H1 (cell line): ENCODE measurements at regions not wholly inside any gene's neighbourhood (a gene's known extent, or its start where the extent isn't known, plus 50 kb on each side); places are given as distances from the start of the nearest gene placed in this dataset.

Source experiments
- CTCF ChIA-PET: fragments of 300-600 bp; sonication (Branson Sonifier 250); formaldehyde crosslinking; loops from one replicate; lab custom pipeline; 2021; ENCODE audit not compliant: partially characterized antibody; lab: Charles Lee
- POLR2A ChIA-PET: fragments of 300-600 bp; sonication (Branson Sonifier 250); formaldehyde crosslinking; loops from one replicate; lab custom pipeline; 2021; ENCODE audit warnings: inconsistent platforms; ENCODE audit not compliant: partially characterized antibody; lab: Charles Lee
- DNase-seq, 2 experiments: peaks; one replicate each; pipeline versions ENCODE4 v3.0.0 to v3.0.0-alpha.2; 2010 to 2022; ENCODE audit warnings: low spot score in 2 of 2, low read depth in 1 of 2, mixed read lengths in 1 of 2
- FAIRE-seq: peaks from 2 replicates; lab custom pipeline; 2011; peaks lifted over from hg19 to GRCh38; lab: Jason Lieb, UNC
- H2AFZ ChIP-seq: 2 replicates; pipeline ENCODE4 v1.8.1; 2012; ENCODE audit warnings: low read length, inconsistent platforms
- H2AK5ac ChIP-seq: 2 replicates; pipeline ENCODE4 v1.6.1; 2013; ENCODE audit warnings: low read depth, low read length
- H2BK120ac ChIP-seq: replicated peaks from 2 replicates; pipeline ENCODE3; 2013; ENCODE audit warnings: low read depth, low read length, inconsistent platforms
- H2BK12ac ChIP-seq: 2 replicates; pipeline ENCODE4 v1.6.1; 2013; ENCODE audit warnings: low read depth, low read length
- H2BK15ac ChIP-seq: 2 replicates; pipeline ENCODE4 v1.6.1; 2013; ENCODE audit warnings: low read length
- H2BK20ac ChIP-seq: 2 replicates; pipeline ENCODE4 v1.6.1; 2013; ENCODE audit warnings: low read length
- H2BK5ac ChIP-seq: 2 replicates; pipeline ENCODE4 v1.6.1; 2013; ENCODE audit warnings: low read depth, low read length
- H3K14ac ChIP-seq: 2 replicates; pipeline ENCODE4 v1.6.1; 2013; ENCODE audit warnings: inconsistent platforms; ENCODE audit not compliant: insufficient read length
- H3K18ac ChIP-seq: 2 replicates; pipeline ENCODE4 v1.6.1; 2013; ENCODE audit warnings: low read length; ENCODE audit errors: extremely low read depth
- H3K23ac ChIP-seq: 2 replicates; pipeline ENCODE4 v1.6.1; 2013; ENCODE audit warnings: inconsistent platforms; ENCODE audit not compliant: insufficient read length
- H3K23me2 ChIP-seq: 2 replicates; pipeline ENCODE4 v1.6.1; 2013; ENCODE audit warnings: low read depth, low read length
- H3K27ac ChIP-seq: 2 replicates; pipeline ENCODE4 v1.6.1; 2011; ENCODE audit warnings: low read depth, low read length, inconsistent platforms
- H3K27me3 ChIP-seq, 4 experiments: replicated peaks in 1 of 4; 1 replicate in 1 of 4; 2 replicates in 3 of 4; pipeline versions ENCODE4 v1.6.1 to v1.8.1; 2011 to 2013; ENCODE audit warnings: low read length in 3 of 4, mild to moderate bottlenecking in 3 of 4, inconsistent platforms in 2 of 4, mixed read lengths in 2 of 4, moderate library complexity in 1 of 4; ENCODE audit not compliant: control insufficient read depth in 3 of 4, insufficient read depth in 3 of 4; ENCODE audit errors: extremely low read depth in 1 of 4
- H3K36me3 ChIP-seq, 4 experiments: 2 replicates each; pipeline versions ENCODE4 v1.6.1 to v1.8.1; 2011 to 2013; ENCODE audit warnings: mild to moderate bottlenecking in 4 of 4, low read length in 3 of 4, moderate library complexity in 2 of 4, control low read depth in 1 of 4, inconsistent platforms in 1 of 4; ENCODE audit not compliant: insufficient read depth in 4 of 4, control insufficient read depth in 2 of 4
- H3K4ac ChIP-seq: replicated peaks from 2 replicates; pipeline ENCODE3; 2013; ENCODE audit warnings: low read length, low read depth, mixed read lengths, inconsistent platforms; ENCODE audit not compliant: insufficient read length
- H3K4me1 ChIP-seq, 4 experiments: replicated peaks in 1 of 4; 1 replicate in 1 of 4; 2 replicates in 3 of 4; pipeline versions ENCODE4 v1.6.1 to v1.8.1; 2011 to 2013; ENCODE audit warnings: low read length in 3 of 4, inconsistent platforms in 2 of 4, mixed read lengths in 1 of 4; ENCODE audit not compliant: insufficient read depth in 4 of 4, control insufficient read depth in 3 of 4
- H3K4me2 ChIP-seq, 2 experiments: 2 replicates each; pipeline versions ENCODE4 v1.6.1 to v1.8.1; 2011 to 2013; ENCODE audit warnings: low read depth in 2 of 2, low read length in 2 of 2, control low read depth in 1 of 2, inconsistent platforms in 1 of 2, mild to moderate bottlenecking in 1 of 2; ENCODE audit not compliant: insufficient read depth in 1 of 2
- H3K4me3 ChIP-seq, 4 experiments: fragments of 200-600, 300-600 bp in 1 of 4; sonication (generic), shearing (Covaris generic), sonication (Bioruptor Twin) in 1 of 4; 2 replicates each; pipeline versions ENCODE4 v1.5.1 to v1.8.1; 2011 to 2016; ENCODE audit warnings: low read length in 4 of 4, low read depth in 3 of 4, control low read depth in 2 of 4, inconsistent platforms in 2 of 4, mild to moderate bottlenecking in 2 of 4, mixed read lengths in 1 of 4, moderate library complexity in 1 of 4; ENCODE audit not compliant: insufficient read depth in 2 of 4; ENCODE audit errors: extremely low read depth in 1 of 4
- H3K56ac ChIP-seq: replicated peaks from 2 replicates; pipeline ENCODE3; 2013; ENCODE audit warnings: low read depth, mild to moderate bottlenecking, mixed read lengths, low read length, inconsistent platforms; ENCODE audit not compliant: insufficient read length
- H3K79me1 ChIP-seq: 2 replicates; pipeline ENCODE4 v1.6.1; 2013; ENCODE audit warnings: low read depth, low read length, control low read depth
- H3K79me2 ChIP-seq, 2 experiments: 2 replicates each; pipeline versions ENCODE4 v1.6.1 to v1.8.1; 2012 to 2013; ENCODE audit warnings: low read length in 2 of 2, mild to moderate bottlenecking in 2 of 2, inconsistent platforms in 1 of 2; ENCODE audit not compliant: insufficient read depth in 2 of 2, control insufficient read depth in 1 of 2
- H3K9ac ChIP-seq, 4 experiments: replicated peaks in 1 of 4; 1 replicate in 1 of 4; 2 replicates in 3 of 4; pipeline versions ENCODE4 v1.6.1 to v1.8.1; 2011 to 2013; ENCODE audit warnings: low read depth in 3 of 4, low read length in 3 of 4, control low read depth in 2 of 4, mild to moderate bottlenecking in 2 of 4, moderate library complexity in 2 of 4, inconsistent platforms in 1 of 4; ENCODE audit errors: extremely low read depth in 1 of 4
- H3K9me3 ChIP-seq, 2 experiments: 2 replicates each; pipeline versions ENCODE4 v1.6.1 to v1.8.1; 2012 to 2013; ENCODE audit warnings: mild to moderate bottlenecking in 2 of 2, moderate library complexity in 2 of 2, control low read depth in 1 of 2, inconsistent platforms in 1 of 2, low read depth in 1 of 2, low read length in 1 of 2, mixed read lengths in 1 of 2; ENCODE audit not compliant: insufficient read depth in 2 of 2
- H4K20me1 ChIP-seq, 2 experiments: replicated peaks in 1 of 2; 2 replicates each; pipeline versions ENCODE3 to v1.8.1; 2011 to 2013; ENCODE audit warnings: inconsistent platforms in 2 of 2, low read length in 2 of 2, mild to moderate bottlenecking in 1 of 2; ENCODE audit not compliant: insufficient read depth in 2 of 2, control insufficient read depth in 1 of 2
- H4K5ac ChIP-seq: 2 replicates; pipeline ENCODE4 v1.6.1; 2013; ENCODE audit warnings: low read length, low read depth, mixed read lengths, inconsistent platforms; ENCODE audit not compliant: insufficient read length
- H4K8ac ChIP-seq: 2 replicates; pipeline ENCODE4 v1.8.0; 2013; ENCODE audit warnings: mild to moderate bottlenecking, moderate library complexity, low read length, inconsistent platforms; ENCODE audit not compliant: insufficient read depth; ENCODE audit errors: extremely low read depth
- H4K91ac ChIP-seq: replicated peaks from 2 replicates; pipeline ENCODE3; 2013; ENCODE audit warnings: low read length, mixed read lengths, inconsistent platforms; ENCODE audit not compliant: insufficient read length
- BCL11A ChIP-seq, 2 experiments: IDR thresholded peaks; one replicate each; pipeline ENCODE4 v1.6.1; 2011; ENCODE audit warnings: low read depth in 2 of 2, low read length in 2 of 2, mild to moderate bottlenecking in 2 of 2
- CBX5 ChIP-seq: fragments of 300-800, 300-1000 bp; sonication (generic); IDR thresholded peaks from 2 replicates; pipeline ENCODE4 v1.7.1; 2016; ENCODE audit warnings: antibody characterized with exemption, low read length, low read depth
- CBX8 ChIP-seq: fragments of 300-800, 300-1000 bp; sonication (generic); IDR thresholded peaks from 2 replicates; pipeline ENCODE4 v1.7.1; 2016; ENCODE audit warnings: low read depth, low read length, borderline replicate concordance
- CTBP2 ChIP-seq: IDR thresholded peaks from 2 replicates; pipeline ENCODE4 v1.7.0; 2011; ENCODE audit warnings: borderline replicate concordance, mild to moderate bottlenecking, moderate library complexity, mixed read lengths, low read length; ENCODE audit not compliant: insufficient read depth, insufficient read length
- KDM4A ChIP-seq: IDR thresholded peaks from one replicate; pipeline ENCODE4 v1.7.1; 2012; ENCODE audit warnings: low read depth, mild to moderate bottlenecking, moderate library complexity, low read length, inconsistent platforms; ENCODE audit not compliant: severe bottlenecking
- NANOG ChIP-seq: IDR thresholded peaks from 2 replicates; pipeline ENCODE4 v1.6.1; 2011; ENCODE audit warnings: low read length, low read depth, mild to moderate bottlenecking, inconsistent platforms; ENCODE audit not compliant: insufficient read depth, poor library complexity, severe bottlenecking
- POLR2A ChIP-seq, 2 experiments: IDR thresholded peaks; 1 replicate in 1 of 2; 2 replicates in 1 of 2; pipeline ENCODE4 v1.6.1; 2011; ENCODE audit warnings: low read depth in 2 of 2, low read length in 2 of 2, mild to moderate bottlenecking in 2 of 2; ENCODE audit errors: control extremely low read depth in 1 of 2
- RFX5 ChIP-seq: IDR thresholded peaks from 2 replicates; pipeline ENCODE4 v1.6.1; 2011; ENCODE audit warnings: low read depth, low read length, improper control_type of control experiment, borderline replicate concordance
- RNF2 ChIP-seq: fragments of 200-900, 300-1000 bp; sonication (generic); IDR thresholded peaks from 2 replicates; pipeline ENCODE4 v1.7.1; 2016; ENCODE audit warnings: borderline replicate concordance, low read depth, mild to moderate bottlenecking, antibody characterized with exemption, low read length; ENCODE audit not compliant: poor library complexity, severe bottlenecking; ENCODE audit errors: missing control alignments
- RXRA ChIP-seq: IDR thresholded peaks from 2 replicates; pipeline ENCODE4 v1.6.1; 2011; ENCODE audit warnings: low read depth, mild to moderate bottlenecking, low read length, moderate library complexity; ENCODE audit not compliant: insufficient read depth
- SAP30 ChIP-seq: fragments of 300-600 bp; sonication (generic); IDR thresholded peaks from 2 replicates; pipeline ENCODE4 v1.7.1; 2012; ENCODE audit warnings: low read length, moderate library complexity, mild to moderate bottlenecking, inconsistent platforms; ENCODE audit not compliant: insufficient read depth, insufficient replicate concordance
- SIRT6 ChIP-seq: IDR thresholded peaks from one replicate; pipeline ENCODE4 v1.7.1; 2012; ENCODE audit warnings: low read length, inconsistent platforms
- TCF12 ChIP-seq: IDR thresholded peaks from 2 replicates; pipeline ENCODE4 v1.6.1; 2011; ENCODE audit warnings: low read depth, mild to moderate bottlenecking, low read length
- TEAD4 ChIP-seq: IDR thresholded peaks from 2 replicates; pipeline ENCODE4 v1.6.1; 2012; ENCODE audit warnings: low read depth, low read length, inconsistent platforms, mixed read lengths
- WGBS, 2 experiments: shearing (Covaris generic) in 1 of 2; methylation state at CpG; one replicate each; pipeline versions ENCODE4 v1.1.6 to v1.1.7; 2013 to 2015; ENCODE audit warnings: low lambda C conversion rate in 2 of 2, mixed read lengths in 2 of 2, inconsistent platforms in 1 of 2, low coverage in 1 of 2, missing lambda C conversion rate in 1 of 2; ENCODE audit not compliant: insufficient replicate concordance in 2 of 2, insufficient coverage in 1 of 2, insufficient read length in 1 of 2; ENCODE audit errors: extremely low coverage in 1 of 2, missing lambda C conversion rate in 1 of 2; 5-methylcytosine and 5-hydroxymethylcytosine counted together

GRCh38 chr7:73948287-73948686, 79.7 kb upstream of the ELN start:
- H2BK5ac ChIP-seq, result no peak overlapping the region
- no peak overlapping the region for H2BK15ac ChIP-seq
- no peak overlapping the region for H3K56ac ChIP-seq
- H3K4ac ChIP-seq, result no peak overlapping the region
- H4K20me1 ChIP-seq, result no peaks in the 10 kb centered on the region
- no peak overlapping the region for H2BK120ac ChIP-seq
- H3K4me2 ChIP-seq, result no peak overlapping the region
- POLR2A ChIA-PET, result no interaction called here
- H2AK5ac ChIP-seq, result no peak overlapping the region
- H3K79me2 ChIP-seq, result no peaks in the 10 kb centered on the region
- H4K5ac ChIP-seq, result no peak overlapping the region
- CTCF ChIA-PET, result interaction anchor here (0.6 to 0.7 kb wide), 2 partner anchors 77 to 150 kb away, joined by 3 to 4 read pairs; no protein-coding TSS in a partner anchor
- H3K27ac ChIP-seq, result no peak overlapping the region
- no peak overlapping the region for H2BK20ac ChIP-seq
- H3K23me2 ChIP-seq, result no peaks in the 10 kb centered on the region; the same call in 1 of the 2 replicates
- peaks cover 0 to 7% of the 10 kb centered on the region in 2 experiments; a peak in 2 of 4 replicates for H3K9me3 ChIP-seq
- no peak overlapping the region for H4K91ac ChIP-seq
- H4K8ac ChIP-seq, result no peak overlapping the region
- H3K14ac ChIP-seq, result no peak overlapping the region
- no peak overlapping the region for H2BK12ac ChIP-seq
- H3K36me3 ChIP-seq, result no peaks in the 10 kb centered on the region
- H3K18ac ChIP-seq, result no peak overlapping the region
- TF ChIP-seq TEAD4 (no peak), RFX5 (no peak), BCL11A (IDR thresholded peaks at IDR 0.05; ENCODE audit: low read depth in 2 of 2, low read length in 2 of 2) (no peak), POLR2A (IDR thresholded peaks at IDR 0.05; ENCODE audit: control extremely low read depth in 1 of 2, low read depth in 2 of 2, low read length in 2 of 2) (no peak), NANOG (no peak), TCF12 (no peak), CBX8 (no peak), SAP30 (no peak), CBX5 (no peak), RXRA (no peak), KDM4A (no peak), SIRT6 (no peak), RNF2 (no peak), CTBP2 (no peak)
- H3K4me3 ChIP-seq, result no peak overlapping the region
- DNase-seq, result no peak
- no peak overlapping the region for H3K23ac ChIP-seq
- H3K9ac ChIP-seq, result no peak overlapping the region
- no peaks in the 10 kb centered on the region for H3K27me3 ChIP-seq
- H3K4me1 ChIP-seq, result no peaks in the 10 kb centered on the region
- H3K79me1 ChIP-seq, result no peaks in the 10 kb centered on the region
- no peak for FAIRE-seq
- 93% methylated on average over 1 of the region's 1 CpG; no CpG with 5 or more reads in 1 of the 2 experiments for WGBS, 2 experiments
- no peak overlapping the region for H2AFZ ChIP-seq
